OCI-LY3 (cell line): ENCODE measurements at regions not wholly inside any gene's neighbourhood (a gene's known extent, or its start where the extent isn't known, plus 50 kb on each side); places are given as distances from the start of the nearest gene placed in this dataset.

Experiments
- EZH2phosphoT487 ChIP-seq: fragments of 200-600 bp; shearing (Covaris generic); IDR thresholded peaks from 2 replicates; pipeline ENCODE4 v1.6.1; 2018; ENCODE audit warnings: antibody characterized with exemption, mixed run types, low read depth
- TF ChIP-seq, protein P1 (sequence below): fragments of 200-600, 300-600 bp; sonication (generic); IDR thresholded peaks from 2 replicates; pipeline ENCODE4 v1.5.1; 2014; ENCODE audit warnings: antibody characterized with exemption, low read length, low read depth

DNA sequence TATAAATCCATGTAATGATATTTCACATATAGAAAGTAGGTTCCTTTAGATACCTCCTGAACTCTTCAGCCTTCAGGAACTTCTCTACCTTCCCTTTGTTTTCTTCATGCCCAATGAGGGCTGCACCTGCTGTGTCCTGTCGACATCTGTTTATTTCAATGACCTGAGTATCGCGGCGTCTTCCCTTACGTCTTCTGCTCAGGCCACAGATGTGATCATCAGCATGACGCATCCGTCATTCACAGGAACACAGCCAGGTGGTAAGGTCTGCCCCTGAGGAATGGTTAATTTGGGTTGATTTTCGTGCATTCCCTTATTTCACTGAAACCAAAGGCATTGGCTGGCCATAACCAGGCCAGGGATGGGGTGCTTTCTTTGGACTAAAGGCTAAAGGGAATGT lies 217.1 kb downstream of the MED10 start:
- TF ChIP-seq, protein P1, sequence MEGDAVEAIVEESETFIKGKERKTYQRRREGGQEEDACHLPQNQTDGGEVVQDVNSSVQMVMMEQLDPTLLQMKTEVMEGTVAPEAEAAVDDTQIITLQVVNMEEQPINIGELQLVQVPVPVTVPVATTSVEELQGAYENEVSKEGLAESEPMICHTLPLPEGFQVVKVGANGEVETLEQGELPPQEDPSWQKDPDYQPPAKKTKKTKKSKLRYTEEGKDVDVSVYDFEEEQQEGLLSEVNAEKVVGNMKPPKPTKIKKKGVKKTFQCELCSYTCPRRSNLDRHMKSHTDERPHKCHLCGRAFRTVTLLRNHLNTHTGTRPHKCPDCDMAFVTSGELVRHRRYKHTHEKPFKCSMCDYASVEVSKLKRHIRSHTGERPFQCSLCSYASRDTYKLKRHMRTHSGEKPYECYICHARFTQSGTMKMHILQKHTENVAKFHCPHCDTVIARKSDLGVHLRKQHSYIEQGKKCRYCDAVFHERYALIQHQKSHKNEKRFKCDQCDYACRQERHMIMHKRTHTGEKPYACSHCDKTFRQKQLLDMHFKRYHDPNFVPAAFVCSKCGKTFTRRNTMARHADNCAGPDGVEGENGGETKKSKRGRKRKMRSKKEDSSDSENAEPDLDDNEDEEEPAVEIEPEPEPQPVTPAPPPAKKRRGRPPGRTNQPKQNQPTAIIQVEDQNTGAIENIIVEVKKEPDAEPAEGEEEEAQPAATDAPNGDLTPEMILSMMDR, result no peak
- TF ChIP-seq EZH2phosphoT487, result no peak
